ENCODE measurements at regions not wholly inside any gene's neighbourhood (a gene's known extent, or its start where the extent isn't known, plus 50 kb on each side); places are given as distances from the start of the nearest gene placed in this dataset.
"Not testable (repeated sequence)": the region's sequence is repeated elsewhere in the genome, so short reads cannot be mapped to it uniquely, and the experiment has no call there.

DNA sequence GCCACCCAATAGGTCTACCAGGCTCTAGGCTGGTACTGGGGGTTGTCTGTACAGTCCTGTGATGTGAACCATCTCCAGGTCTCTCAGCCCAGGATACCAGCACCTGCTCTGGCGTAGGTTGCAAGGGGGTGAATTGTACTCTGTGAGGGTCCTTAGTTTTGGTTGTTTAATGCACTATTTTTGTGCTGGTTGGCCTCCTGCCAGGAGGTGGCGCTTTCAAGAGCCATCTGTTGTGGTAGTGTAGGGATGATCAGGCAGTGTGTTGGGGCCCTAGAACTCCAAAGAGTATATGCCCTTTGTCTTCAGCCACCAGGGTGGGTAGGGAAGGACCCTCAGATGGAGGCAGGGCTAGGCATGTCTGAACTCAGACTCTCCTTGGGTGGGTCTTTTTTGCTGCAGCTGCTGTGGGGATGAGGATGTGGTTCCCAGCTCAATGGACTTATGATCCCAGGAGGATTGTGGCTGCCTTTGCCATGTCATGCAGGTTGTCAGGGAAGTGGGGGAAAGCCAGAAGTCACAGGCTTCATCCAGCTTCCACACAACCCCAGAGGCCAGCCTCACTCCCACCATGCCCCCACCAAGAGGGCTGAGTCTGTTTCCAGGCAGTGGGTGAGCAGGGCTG lies 301.8 kb upstream of the CHRM3 start:
- H3K27me3 ChIP-seq (ENCODE audit: control insufficient read depth, insufficient read depth, low read length), result no peaks in the 10 kb centered on the region
- no peaks in the 10 kb centered on the region for H3K36me3 ChIP-seq (ENCODE audit: control insufficient read depth, insufficient read depth, low read length)
- no peak overlapping the region for H3K27ac ChIP-seq (ENCODE audit: low read length)
- H3K4me3 ChIP-seq (ENCODE audit: low read length), result no peak overlapping the region
- DNase-seq, result no peak
- no peaks in the 10 kb centered on the region for H3K4me1 ChIP-seq (ENCODE audit: control insufficient read depth, insufficient read depth, low read length)
- H3K9me3 ChIP-seq (ENCODE audit: control insufficient read depth, low read depth, low read length), result no peaks in the 10 kb centered on the region
- no CpG with 5 or more reads among the region's 2 CpGs for WGBS (ENCODE audit: insufficient coverage, low lambda C conversion rate)

GRCh38 chr1:239081947-239082346 lies 304.4 kb upstream of the CHRM3 start:
- not testable (repeated sequence) for H3K9me3 ChIP-seq (ENCODE audit: control insufficient read depth, low read depth, low read length); H3K36me3 ChIP-seq (ENCODE audit: control insufficient read depth, insufficient read depth, low read length); H3K27me3 ChIP-seq (ENCODE audit: control insufficient read depth, insufficient read depth, low read length); H3K4me3 ChIP-seq (ENCODE audit: low read length); H3K27ac ChIP-seq (ENCODE audit: low read length); DNase-seq; H3K4me1 ChIP-seq (ENCODE audit: control insufficient read depth, insufficient read depth, low read length)
- 76% methylated on average over 2 of the region's 3 CpGs for WGBS (ENCODE audit: insufficient coverage, low lambda C conversion rate)

DNA sequence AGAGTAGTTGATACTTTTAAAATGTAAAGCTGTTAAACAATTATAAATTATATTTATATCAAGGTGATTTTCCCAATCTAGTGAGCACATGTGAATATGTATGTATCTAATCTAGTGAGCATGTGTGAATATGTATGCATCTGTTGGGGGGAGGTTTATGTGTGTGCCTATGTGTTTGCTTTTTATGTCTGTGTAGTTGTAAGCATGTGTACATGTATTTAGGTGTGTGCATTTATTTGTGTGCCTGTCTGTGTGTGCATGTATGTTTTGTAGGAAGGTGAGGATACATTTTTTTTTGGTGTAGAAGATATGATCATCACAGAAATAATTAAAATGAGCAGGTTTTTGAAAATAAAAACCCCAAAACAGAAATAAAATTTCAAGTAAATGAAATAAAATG lies 318.9 kb upstream of the CHRM3 start:
- DNase-seq, result no peak
- H3K4me1 ChIP-seq (ENCODE audit: control insufficient read depth, insufficient read depth, low read length), result no peaks in the 10 kb centered on the region
- no peaks in the 10 kb centered on the region for H3K27me3 ChIP-seq (ENCODE audit: control insufficient read depth, insufficient read depth, low read length)
- no peak overlapping the region for H3K4me3 ChIP-seq (ENCODE audit: low read length)
- no peaks in the 10 kb centered on the region for H3K36me3 ChIP-seq (ENCODE audit: control insufficient read depth, insufficient read depth, low read length)
- H3K9me3 ChIP-seq (ENCODE audit: control insufficient read depth, low read depth, low read length), result no peaks in the 10 kb centered on the region
- H3K27ac ChIP-seq (ENCODE audit: low read length), result no peak overlapping the region

GRCh38 chr1:239067058-239067457 lies 319.3 kb upstream of the CHRM3 start:
- Histone ChIP-seq H3K27me3 (ENCODE audit: control insufficient read depth, insufficient read depth, low read length) (no peaks in the 10 kb centered on the region), H3K4me3 (ENCODE audit: low read length) (no peak overlapping the region), H3K9me3 (ENCODE audit: control insufficient read depth, low read depth, low read length) (no peaks in the 10 kb centered on the region), H3K27ac (ENCODE audit: low read length) (no peak overlapping the region), H3K36me3 (ENCODE audit: control insufficient read depth, insufficient read depth, low read length) (no peaks in the 10 kb centered on the region), H3K4me1 (ENCODE audit: control insufficient read depth, insufficient read depth, low read length) (no peaks in the 10 kb centered on the region)
- no peak for DNase-seq
- WGBS (ENCODE audit: insufficient coverage, low lambda C conversion rate), result 92% methylated on average over 1 of the region's 1 CpG

DNA sequence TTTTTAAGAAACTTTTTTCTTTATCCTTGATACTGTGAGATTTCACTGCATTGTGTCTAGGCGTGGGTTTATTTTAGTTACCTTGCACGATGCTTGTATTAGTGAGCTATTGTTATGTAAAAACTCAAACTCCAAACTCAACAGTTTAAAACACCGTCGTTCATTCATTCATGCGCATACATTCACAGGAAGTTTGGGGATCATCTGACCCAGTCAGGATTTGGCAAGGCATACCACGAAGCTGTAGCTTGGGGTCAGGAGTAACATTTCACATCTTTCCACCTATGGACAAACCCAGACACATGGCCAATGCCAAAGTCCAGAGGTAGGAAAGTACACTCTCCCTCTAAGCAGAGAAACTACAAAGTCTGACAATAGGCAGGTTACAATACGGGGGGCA lies 324.6 kb upstream of the CHRM3 start:
- Histone ChIP-seq H3K4me1 (ENCODE audit: control insufficient read depth, insufficient read depth, low read length) (no peaks in the 10 kb centered on the region), H3K27ac (ENCODE audit: low read length) (no peak overlapping the region), H3K9me3 (ENCODE audit: control insufficient read depth, low read depth, low read length) (no peaks in the 10 kb centered on the region), H3K4me3 (ENCODE audit: low read length) (no peak overlapping the region), H3K36me3 (ENCODE audit: control insufficient read depth, insufficient read depth, low read length) (no peaks in the 10 kb centered on the region), H3K27me3 (ENCODE audit: control insufficient read depth, insufficient read depth, low read length) (no peaks in the 10 kb centered on the region)
- DNase-seq, result no peak
- 100% methylated on average over 2 of the region's 7 CpGs for WGBS (ENCODE audit: insufficient coverage, low lambda C conversion rate)

GRCh38 chr1:239058190-239058589 lies 328.2 kb upstream of the CHRM3 start:
- DNase-seq, result no peak
- Histone ChIP-seq H3K4me3 (ENCODE audit: low read length) (no peak overlapping the region), H3K27ac (ENCODE audit: low read length) (no peak overlapping the region), H3K4me1 (ENCODE audit: control insufficient read depth, insufficient read depth, low read length) (no peaks in the 10 kb centered on the region), H3K9me3 (ENCODE audit: control insufficient read depth, low read depth, low read length) (no peaks in the 10 kb centered on the region), H3K36me3 (ENCODE audit: control insufficient read depth, insufficient read depth, low read length) (no peaks in the 10 kb centered on the region), H3K27me3 (ENCODE audit: control insufficient read depth, insufficient read depth, low read length) (no peaks in the 10 kb centered on the region)
- no CpG with 5 or more reads among the region's 6 CpGs for WGBS (ENCODE audit: insufficient coverage, low lambda C conversion rate)

DNA sequence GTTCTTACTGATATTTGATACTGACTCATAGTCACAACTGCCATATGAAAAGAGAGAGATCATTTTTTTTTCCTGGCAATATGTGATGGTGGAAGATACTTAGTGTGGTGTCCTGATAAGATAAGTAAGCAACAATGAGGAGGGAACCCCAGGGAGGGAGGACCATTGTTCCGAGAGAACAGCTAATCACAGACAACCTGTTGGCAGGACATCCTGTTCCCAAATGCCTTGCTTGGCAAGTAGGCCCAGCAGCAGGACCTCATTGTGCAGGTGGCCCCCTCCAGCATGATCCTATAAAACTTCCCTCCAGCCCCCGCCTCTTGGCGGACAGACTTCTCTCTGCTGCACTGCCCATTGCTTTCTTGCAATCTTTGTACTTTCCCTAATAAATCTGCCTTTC lies 329.4 kb upstream of the CHRM3 start:
- WGBS (ENCODE audit: insufficient coverage, low lambda C conversion rate), result no CpG with 5 or more reads among the region's 3 CpGs
- no peaks in the 10 kb centered on the region for H3K4me1 ChIP-seq (ENCODE audit: control insufficient read depth, insufficient read depth, low read length)
- no peaks in the 10 kb centered on the region for H3K9me3 ChIP-seq (ENCODE audit: control insufficient read depth, low read depth, low read length)
- H3K27me3 ChIP-seq (ENCODE audit: control insufficient read depth, insufficient read depth, low read length), result no peaks in the 10 kb centered on the region
- no peak overlapping the region for H3K27ac ChIP-seq (ENCODE audit: low read length)
- no peak overlapping the region for H3K4me3 ChIP-seq (ENCODE audit: low read length)
- H3K36me3 ChIP-seq (ENCODE audit: control insufficient read depth, insufficient read depth, low read length), result no peaks in the 10 kb centered on the region
- no peak for DNase-seq

- no peaks in the 10 kb centered on the region for H3K27me3 ChIP-seq (ENCODE audit: control insufficient read depth, insufficient read depth, low read length)
- no peak overlapping the region for H3K27ac ChIP-seq (ENCODE audit: low read length)
- H3K4me1 ChIP-seq (ENCODE audit: control insufficient read depth, insufficient read depth, low read length), result no peaks in the 10 kb centered on the region
- no peak for DNase-seq
- WGBS (ENCODE audit: insufficient coverage, low lambda C conversion rate), result 17% methylated on average over 2 of the region's 3 CpGs
- no peaks in the 10 kb centered on the region for H3K36me3 ChIP-seq (ENCODE audit: control insufficient read depth, insufficient read depth, low read length)
- H3K4me3 ChIP-seq (ENCODE audit: low read length), result no peak overlapping the region
- H3K9me3 ChIP-seq (ENCODE audit: control insufficient read depth, low read depth, low read length), result no peaks in the 10 kb centered on the region
Measured at GRCh38 chr1:239053279-239053678, 333.1 kb upstream of the CHRM3 start.

- Histone ChIP-seq H3K4me1 (ENCODE audit: control insufficient read depth, insufficient read depth, low read length) (no peaks in the 10 kb centered on the region), H3K9me3 (ENCODE audit: control insufficient read depth, low read depth, low read length) (no peaks in the 10 kb centered on the region), H3K27me3 (ENCODE audit: control insufficient read depth, insufficient read depth, low read length) (no peaks in the 10 kb centered on the region), H3K27ac (ENCODE audit: low read length) (no peak overlapping the region), H3K4me3 (ENCODE audit: low read length) (no peak overlapping the region), H3K36me3 (ENCODE audit: control insufficient read depth, insufficient read depth, low read length) (no peaks in the 10 kb centered on the region)
- no peak for DNase-seq
Measured at GRCh38 chr1:239049571-239049970, 336.8 kb upstream of the CHRM3 start.

- H3K4me1 ChIP-seq (ENCODE audit: control insufficient read depth, insufficient read depth, low read length), result no peaks in the 10 kb centered on the region
- no peaks in the 10 kb centered on the region for H3K27me3 ChIP-seq (ENCODE audit: control insufficient read depth, insufficient read depth, low read length)
- DNase-seq, result no peak
- no peaks in the 10 kb centered on the region for H3K36me3 ChIP-seq (ENCODE audit: control insufficient read depth, insufficient read depth, low read length)
- H3K4me3 ChIP-seq (ENCODE audit: low read length), result no peak overlapping the region
- H3K27ac ChIP-seq (ENCODE audit: low read length), result no peak overlapping the region
- no peaks in the 10 kb centered on the region for H3K9me3 ChIP-seq (ENCODE audit: control insufficient read depth, low read depth, low read length)
- 80% methylated on average over 2 of the region's 3 CpGs for WGBS (ENCODE audit: insufficient coverage, low lambda C conversion rate)
Measured at GRCh38 chr1:239044829-239045228, 341.5 kb upstream of the CHRM3 start.

GRCh38 chr1:239040523-239040922 lies 345.8 kb upstream of the CHRM3 start:
- Histone ChIP-seq H3K27me3 (ENCODE audit: control insufficient read depth, insufficient read depth, low read length) (no peaks in the 10 kb centered on the region), H3K4me3 (ENCODE audit: low read length) (no peak overlapping the region), H3K27ac (ENCODE audit: low read length) (no peak overlapping the region), H3K4me1 (ENCODE audit: control insufficient read depth, insufficient read depth, low read length) (no peaks in the 10 kb centered on the region), H3K36me3 (ENCODE audit: control insufficient read depth, insufficient read depth, low read length) (no peaks in the 10 kb centered on the region), H3K9me3 (ENCODE audit: control insufficient read depth, low read depth, low read length) (no peaks in the 10 kb centered on the region)
- DNase-seq, result no peak
- WGBS (ENCODE audit: insufficient coverage, low lambda C conversion rate), result 71% methylated on average over 1 of the region's 2 CpGs
